PC-3 (cell line): ENCODE measurements at regions not wholly inside any gene's neighbourhood (a gene's known extent, or its start where the extent isn't known, plus 50 kb on each side); places are given as distances from the start of the nearest gene placed in this dataset.

Experiments
- EZH2 ChIP-seq: fragments of 300-600 bp; sonication (generic); IDR thresholded peaks from one replicate; pipeline ENCODE4 v1.6.1; 2017; ENCODE audit warnings: antibody characterized with exemption, mild to moderate bottlenecking, low read length; ENCODE audit not compliant: unreplicated experiment
- TF ChIP-seq, protein P1 (sequence below): fragments of 300-600 bp; sonication (generic); conservative IDR thresholded peaks from 2 replicates; pipeline ENCODE4 v1.5.1; 2017; ENCODE audit warnings: antibody characterized with exemption, low read depth, mild to moderate bottlenecking, low read length

- TF ChIP-seq, protein P1, sequence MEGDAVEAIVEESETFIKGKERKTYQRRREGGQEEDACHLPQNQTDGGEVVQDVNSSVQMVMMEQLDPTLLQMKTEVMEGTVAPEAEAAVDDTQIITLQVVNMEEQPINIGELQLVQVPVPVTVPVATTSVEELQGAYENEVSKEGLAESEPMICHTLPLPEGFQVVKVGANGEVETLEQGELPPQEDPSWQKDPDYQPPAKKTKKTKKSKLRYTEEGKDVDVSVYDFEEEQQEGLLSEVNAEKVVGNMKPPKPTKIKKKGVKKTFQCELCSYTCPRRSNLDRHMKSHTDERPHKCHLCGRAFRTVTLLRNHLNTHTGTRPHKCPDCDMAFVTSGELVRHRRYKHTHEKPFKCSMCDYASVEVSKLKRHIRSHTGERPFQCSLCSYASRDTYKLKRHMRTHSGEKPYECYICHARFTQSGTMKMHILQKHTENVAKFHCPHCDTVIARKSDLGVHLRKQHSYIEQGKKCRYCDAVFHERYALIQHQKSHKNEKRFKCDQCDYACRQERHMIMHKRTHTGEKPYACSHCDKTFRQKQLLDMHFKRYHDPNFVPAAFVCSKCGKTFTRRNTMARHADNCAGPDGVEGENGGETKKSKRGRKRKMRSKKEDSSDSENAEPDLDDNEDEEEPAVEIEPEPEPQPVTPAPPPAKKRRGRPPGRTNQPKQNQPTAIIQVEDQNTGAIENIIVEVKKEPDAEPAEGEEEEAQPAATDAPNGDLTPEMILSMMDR, result no peak
- no peak for TF ChIP-seq EZH2
Measured at GRCh38 chr2:158735822-158736580, 59.1 kb upstream of the DAPL1 start.
